H54 (cell line): ENCODE measurements at regions not wholly inside any gene's neighbourhood (a gene's known extent, or its start where the extent isn't known, plus 50 kb on each side); places are given as distances from the start of the nearest gene placed in this dataset.

Source experiments
- DNase-seq: peaks from one replicate; pipeline ENCODE4 v3.0.0; 2011; ENCODE audit warnings: low spot score, mixed read lengths; ENCODE audit not compliant: insufficient read length
- FAIRE-seq: peaks from 3 replicates; lab custom pipeline; 2011; peaks lifted over from hg19 to GRCh38; lab: Jason Lieb, UNC
- POLR2A ChIP-seq: IDR thresholded peaks from 2 replicates; pipeline ENCODE4 v1.6.1; 2011; ENCODE audit warnings: low read depth, mild to moderate bottlenecking, low read length

DNA sequence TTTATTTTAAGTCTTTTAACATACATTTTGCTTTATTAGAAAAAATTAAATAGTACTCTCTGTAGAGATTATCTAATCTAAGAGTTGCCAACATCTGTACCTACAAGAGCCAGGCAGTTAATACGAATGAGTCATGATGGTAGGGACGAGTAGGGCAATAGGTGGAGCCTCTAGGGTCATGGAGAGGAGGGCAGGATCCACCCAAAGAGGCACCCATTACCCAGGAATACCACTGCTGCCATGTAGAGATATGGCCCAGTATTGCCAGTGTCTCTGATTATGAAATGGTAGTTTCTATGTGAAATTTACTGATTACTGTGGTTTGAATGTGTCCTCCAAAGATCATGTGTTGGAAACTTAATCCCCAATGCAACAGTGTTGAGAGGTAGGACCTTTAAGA lies 170.4 kb downstream of the PIK3R1 start:
- DNase-seq (no peak), FAIRE-seq (no peak)

DNA sequence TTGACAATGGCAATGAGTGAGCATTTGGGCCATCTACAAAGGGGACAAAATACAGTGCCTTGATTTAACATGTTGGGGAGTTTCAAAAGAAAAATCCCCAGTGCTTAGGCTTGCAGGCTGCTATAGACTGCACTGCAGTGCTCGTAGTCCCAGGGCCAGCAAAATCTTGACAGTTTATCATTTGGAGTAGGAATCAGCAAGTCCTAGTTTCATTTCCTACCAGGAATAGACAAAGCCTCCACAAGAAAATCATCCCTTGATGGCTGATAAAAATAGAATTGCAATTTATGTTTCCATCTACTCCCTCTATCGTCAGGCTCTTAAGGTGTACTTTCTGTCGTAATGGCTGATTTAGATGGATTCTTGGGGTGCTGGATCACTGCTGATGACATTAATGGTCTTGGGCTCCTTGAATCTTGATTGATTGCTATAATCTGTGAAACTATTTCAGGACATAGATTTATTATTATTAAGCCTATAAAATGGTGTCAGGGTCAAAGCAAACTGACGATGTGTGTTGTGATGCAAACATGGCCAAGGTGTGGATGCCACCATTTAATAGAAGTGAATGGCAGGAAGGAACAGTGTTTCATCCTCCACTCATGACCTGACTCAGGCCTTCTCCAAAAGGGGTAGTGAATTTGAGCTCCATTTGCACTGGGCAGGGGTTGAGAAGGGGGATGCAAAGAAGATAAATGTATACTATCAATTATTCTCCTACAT lies 171.7 kb downstream of the PIK3R1 start:
- FAIRE-seq (no peak), DNase-seq (no peak)
- TF ChIP-seq POLR2A: no peak

More for the DNA sequence above, 170.4 kb downstream of the PIK3R1 start:
- TF ChIP-seq POLR2A: no peak

DNA sequence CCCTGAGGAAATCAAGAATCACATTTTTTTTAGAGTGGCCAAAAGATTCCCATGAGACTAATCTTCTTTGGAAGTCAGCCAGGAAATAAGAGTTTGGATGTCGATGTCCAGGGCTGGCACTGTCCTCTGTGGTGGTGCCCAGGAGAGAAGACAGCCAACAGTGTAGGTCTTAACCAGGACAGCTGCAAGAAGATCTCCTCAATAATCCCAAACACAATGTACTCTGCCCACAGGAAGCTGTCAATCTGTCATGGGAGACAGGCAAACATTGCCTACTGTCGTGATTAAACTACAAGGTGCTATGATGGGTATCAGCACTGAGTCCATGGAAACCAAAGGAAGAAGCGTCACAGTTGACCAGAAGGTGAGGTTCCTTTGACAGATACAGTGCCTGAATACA lies 174.1 kb downstream of the PIK3R1 start:
- no peak for DNase-seq
- FAIRE-seq: no peak
- TF ChIP-seq POLR2A: no peak

DNA sequence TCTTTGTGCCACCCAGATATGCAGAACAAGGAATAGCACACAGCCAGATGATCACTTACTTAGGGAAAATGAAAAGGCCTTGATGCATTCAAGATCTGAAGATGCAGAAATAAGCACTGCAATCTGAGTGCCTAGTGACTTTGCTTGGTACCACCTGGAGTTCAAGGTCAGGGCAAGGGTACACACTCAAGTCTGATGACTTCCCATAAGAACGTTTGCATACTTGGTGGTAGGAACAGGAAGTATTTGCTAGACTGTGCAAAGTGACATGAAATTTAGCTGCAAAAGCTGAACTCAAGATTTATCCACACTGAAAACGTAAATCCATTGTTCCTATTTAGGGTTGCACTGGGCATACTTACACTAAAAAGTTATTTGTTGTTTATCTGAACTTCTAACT lies 177.1 kb downstream of the PIK3R1 start:
- FAIRE-seq: no peak
- no peak for DNase-seq
- TF ChIP-seq POLR2A: no peak

DNA sequence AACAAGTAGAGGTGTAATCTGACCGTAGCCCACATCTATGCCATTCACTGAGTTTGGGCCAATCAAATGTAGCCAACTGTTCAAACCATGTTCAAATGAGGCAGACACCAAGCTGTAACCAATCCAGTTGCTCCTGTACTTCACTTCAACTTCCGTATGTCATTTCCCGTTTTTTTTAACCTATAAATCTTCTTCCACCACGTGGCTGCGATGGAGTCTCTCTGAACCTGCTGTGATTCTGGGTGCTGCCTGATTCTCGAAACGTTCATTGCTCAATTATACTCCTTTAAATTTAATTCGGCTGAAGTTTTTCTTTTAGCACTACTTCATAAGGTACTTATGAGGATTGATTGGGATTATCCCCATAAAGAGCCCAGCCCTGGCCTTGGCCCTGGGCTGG lies 179.7 kb downstream of the PIK3R1 start:
- FAIRE-seq (no peak), DNase-seq (no peak)
- no peak for TF ChIP-seq POLR2A

DNA sequence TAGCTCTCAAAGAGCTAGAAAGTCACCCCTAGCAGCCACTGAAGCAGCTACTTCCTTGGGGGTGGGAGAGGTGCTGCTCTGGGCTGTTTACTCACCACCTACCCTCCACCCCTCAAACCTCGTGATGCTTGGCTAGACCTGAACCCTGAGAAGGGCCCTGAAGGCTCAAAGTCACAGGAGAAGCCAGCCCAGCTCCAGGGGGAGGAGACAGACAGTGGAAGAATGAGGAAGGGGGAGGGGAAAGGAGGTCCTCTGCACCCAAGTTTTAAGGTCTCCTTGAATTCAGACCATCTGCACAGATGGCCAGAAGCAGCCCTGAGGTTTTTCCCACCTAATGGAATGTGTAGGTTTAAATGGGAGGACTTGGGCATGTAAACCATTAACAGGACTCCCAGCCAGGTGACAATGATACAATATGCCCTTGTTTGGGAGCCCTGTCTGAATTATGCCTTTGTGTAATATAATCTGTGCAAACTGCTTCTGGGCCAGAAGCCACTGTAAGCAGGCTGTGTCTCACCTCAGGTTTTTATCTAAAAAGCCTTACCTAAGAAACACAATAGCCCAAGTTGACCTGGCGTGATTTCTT lies 180.5 kb downstream of the PIK3R1 start:
- FAIRE-seq (no peak), DNase-seq (no peak)
- no peak for TF ChIP-seq POLR2A

DNA sequence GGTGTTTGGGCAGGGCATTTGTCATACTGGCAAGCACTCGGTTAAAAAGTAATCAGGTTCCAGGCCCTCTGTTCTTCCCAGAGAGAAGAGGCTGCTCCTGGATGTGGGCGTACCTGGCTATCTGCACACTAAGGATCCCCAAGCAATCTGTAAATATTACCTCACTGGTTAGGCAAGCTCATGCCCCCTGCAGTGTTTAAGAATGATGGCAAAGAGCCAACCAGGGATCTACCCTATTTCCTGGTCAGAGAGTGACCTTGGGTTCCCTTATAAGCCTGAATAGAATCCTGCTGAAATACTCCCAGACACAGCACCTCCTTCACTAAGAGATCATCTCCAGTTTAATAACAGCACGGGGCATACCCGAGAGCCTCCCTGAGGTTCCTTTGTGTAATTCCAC lies 181.2 kb downstream of the PIK3R1 start:
- FAIRE-seq (no peak), DNase-seq (no peak)
- TF ChIP-seq POLR2A: no peak

DNA sequence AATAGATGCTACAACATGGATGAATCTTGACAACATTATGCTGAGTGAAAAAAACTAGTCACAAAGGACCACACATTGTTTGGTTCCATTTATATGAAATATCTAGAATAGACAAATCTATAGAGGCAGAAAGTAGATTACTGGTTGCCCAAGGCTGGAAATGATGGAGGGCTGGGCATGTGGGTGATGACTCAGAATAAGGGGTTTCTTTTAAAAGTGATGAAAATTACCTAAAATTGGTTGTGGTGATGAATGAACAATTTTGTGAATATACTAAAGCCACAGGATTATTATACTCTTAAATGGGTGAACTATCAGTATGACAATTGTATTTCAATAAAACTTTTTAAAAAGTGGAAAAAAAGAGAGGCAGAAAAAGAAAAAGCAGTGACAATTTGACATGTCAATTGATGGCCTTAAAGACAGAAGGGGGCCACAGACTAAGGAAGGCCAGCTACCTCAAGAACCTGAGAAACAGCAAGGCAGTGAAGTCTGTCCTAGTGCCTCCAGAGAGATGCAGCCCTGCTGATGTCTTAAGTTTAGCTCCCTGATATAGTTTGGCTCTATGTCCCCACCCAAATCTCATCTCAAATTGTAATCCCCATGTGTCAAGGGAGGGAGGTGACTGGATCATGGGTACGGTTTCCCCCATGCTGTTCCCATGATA lies 182.7 kb downstream of the PIK3R1 start:
- no peak for FAIRE-seq
- no peak for DNase-seq
- TF ChIP-seq POLR2A: no peak

DNA sequence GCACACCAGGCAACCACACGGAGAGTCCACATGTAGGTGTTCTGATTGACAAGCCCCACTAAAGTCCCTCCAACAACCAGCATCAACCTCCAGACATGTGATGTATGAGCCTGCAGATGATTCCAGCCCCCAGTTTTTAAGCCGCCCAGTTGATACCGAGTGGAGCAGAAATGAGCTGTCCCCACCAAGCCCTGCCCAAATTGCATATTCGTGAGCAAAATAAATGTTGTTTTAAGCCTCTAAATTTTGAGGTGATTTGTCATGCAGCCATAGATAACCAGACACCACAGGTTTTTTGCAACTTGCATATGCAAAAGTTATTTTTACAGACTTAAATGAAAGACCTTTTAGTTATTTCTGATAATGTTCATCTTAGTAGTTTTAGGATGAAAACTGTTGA lies 187.7 kb downstream of the PIK3R1 start:
- no peak for FAIRE-seq

DNA sequence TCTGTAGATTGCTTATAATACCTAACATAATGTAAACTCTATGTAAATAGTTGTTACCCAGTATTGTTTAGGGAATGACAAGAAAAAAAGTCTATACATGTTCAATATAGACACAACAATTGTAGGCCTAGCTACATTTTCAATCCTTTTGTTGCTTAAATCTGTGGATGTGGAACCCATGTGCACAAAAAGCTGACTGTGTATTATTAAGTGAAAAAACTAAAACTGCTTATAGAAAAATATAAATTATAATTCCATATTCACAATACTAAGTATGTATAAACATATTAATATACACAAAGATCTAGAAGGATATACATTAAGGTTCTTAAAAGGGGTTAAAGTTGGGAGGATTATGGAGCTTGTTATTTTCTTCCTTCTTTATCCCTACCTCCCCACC lies 188.7 kb downstream of the PIK3R1 start:
- no peak for TF ChIP-seq POLR2A
- no peak for FAIRE-seq
- DNase-seq: no peak

More for the DNA sequence above, 187.7 kb downstream of the PIK3R1 start:
- no peak for DNase-seq
- TF ChIP-seq POLR2A: no peak

DNA sequence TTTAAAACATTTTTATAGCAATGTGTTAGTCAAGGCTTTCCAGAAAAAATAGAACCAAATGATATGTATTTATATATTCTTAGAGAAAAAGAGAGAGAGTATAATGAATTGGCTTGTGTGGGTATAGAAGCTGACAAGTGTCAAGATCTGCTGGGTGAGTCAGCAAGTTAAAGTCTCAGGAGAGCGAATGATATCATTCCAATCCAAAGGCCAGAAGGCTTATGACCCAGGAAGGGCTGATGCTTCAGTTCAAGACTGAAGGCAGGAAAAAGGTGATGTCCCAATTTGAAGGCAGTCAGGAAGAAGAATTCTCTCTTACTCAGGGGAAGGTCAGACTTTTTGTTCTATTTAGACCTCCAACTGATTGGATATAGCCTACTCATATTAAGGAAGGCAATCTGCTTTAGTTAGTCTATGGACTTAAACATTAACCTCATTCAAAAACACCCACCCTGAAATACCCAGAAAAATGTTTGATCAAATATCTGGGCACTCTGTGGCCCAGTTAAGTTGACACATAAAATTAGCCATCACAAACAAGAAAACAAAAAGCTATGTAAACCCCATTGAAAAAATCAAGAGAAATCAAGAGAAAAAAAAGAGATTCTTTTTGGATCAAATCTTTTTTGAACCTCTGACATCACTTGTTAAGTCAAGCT lies 189.6 kb downstream of the PIK3R1 start:
- FAIRE-seq (no peak), DNase-seq (no peak)
- TF ChIP-seq POLR2A: no peak

DNA sequence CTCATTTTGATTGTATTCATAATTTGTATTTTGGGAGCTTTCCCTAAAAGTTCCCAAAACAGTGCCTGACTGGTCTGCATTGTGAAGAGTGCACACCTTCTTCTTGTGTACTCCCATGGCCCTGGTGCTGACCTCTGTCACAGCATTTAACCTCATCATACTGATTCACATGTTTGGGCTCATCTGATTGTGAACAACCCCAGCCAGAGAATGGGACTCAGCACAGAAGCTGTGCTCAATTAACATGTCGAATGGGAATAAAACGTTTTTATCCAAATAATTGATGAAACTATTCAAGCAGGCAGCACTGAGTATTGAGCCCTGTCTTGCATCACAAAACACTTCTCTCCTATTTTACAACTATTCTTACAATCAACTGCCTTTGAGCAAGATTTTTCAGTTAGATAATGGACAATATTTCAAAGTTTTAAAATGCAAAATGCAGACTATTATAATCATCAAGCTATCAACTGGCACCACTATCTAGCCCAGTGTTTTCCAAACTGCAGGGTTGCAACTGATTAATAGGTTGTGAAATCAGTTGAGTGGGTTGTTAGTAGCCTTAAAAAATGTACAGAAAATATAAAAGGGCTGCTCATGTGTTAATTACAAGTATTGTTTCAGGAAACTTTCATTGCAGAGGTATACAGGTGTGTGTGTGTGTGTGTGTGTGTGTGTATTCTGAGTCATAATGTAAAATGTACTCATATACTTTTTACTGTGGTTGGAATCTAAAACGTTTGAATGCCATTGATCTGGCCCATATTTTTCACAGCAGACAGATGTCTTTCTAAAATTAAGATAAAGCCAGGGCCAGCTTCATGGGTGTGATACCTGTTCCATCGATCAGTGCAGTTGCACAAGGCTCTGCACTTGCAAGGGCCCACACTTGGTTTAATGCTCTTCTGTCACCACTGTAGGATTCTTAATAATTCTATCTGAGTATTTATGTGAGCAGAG lies 190.5 kb downstream of the PIK3R1 start:
- TF ChIP-seq POLR2A: no peak
- FAIRE-seq (no peak), DNase-seq (no peak)

DNA sequence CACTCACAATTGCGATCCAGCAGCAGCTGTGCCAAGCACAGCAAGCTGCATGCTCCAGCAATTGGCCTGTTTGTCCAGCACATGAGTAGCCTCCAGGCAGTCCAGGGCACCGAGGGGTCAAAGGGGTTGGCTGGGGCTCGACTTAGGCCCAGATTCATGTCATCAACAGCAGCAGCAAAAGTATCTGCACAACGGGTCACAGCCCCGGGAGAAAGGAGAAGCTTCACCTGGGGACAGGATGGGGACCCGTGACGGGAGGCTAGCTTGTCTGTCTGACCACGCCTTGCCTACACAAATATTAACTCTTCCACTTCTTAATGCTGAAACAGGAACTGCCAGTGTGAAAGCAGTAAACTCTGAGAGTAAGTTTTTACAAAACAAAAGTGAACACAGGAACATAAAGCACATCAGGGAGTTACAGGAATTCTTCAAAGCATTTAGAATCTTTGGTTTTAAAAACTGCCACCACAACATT lies 191.2 kb downstream of the PIK3R1 start:
- DNase-seq (no peak), FAIRE-seq (no peak)
- TF ChIP-seq POLR2A: no peak
